Common myeloid progenitor, CD34-positive (primary cell): ENCODE measurements at regions not wholly inside any gene's neighbourhood (a gene's known extent, or its start where the extent isn't known, plus 50 kb on each side); places are given as distances from the start of the nearest gene placed in this dataset.

Source experiments
- CTCF ChIA-PET: fragments of 350-600 bp; sonication (Branson Sonifier 250); formaldehyde crosslinking; loops from one replicate; lab custom pipeline; 2021; ENCODE audit warnings: antibody characterized with exemption; lab: Charles Lee
- POLR2A ChIA-PET: fragments of 350-600 bp; sonication (Branson Sonifier 250); formaldehyde crosslinking; loops from one replicate; lab custom pipeline; 2021; ENCODE audit warnings: antibody characterized with exemption; lab: Charles Lee
- DNase-seq, 3 donors: peaks; one replicate each; pipeline versions ENCODE4 v3.0.0 to v3.0.0-alpha.2; 2013
- H3K27ac ChIP-seq, 2 experiments: 1 replicate in 1 of 2; 2 replicates in 1 of 2; pipeline ENCODE4 v1.7.0; 2013; ENCODE audit warnings: inconsistent platforms in 2 of 2, low read length in 2 of 2, mild to moderate bottlenecking in 2 of 2, low read depth in 1 of 2, moderate library complexity in 1 of 2; ENCODE audit not compliant: severe bottlenecking in 2 of 2, insufficient read depth in 1 of 2, poor library complexity in 1 of 2
- H3K27me3 ChIP-seq, 5 experiments: replicated peaks in 2 of 5; 1 replicate in 3 of 5; 2 replicates in 2 of 5; pipeline versions ENCODE4 v1.6.1 to v1.7.0; 2013; ENCODE audit warnings: low read length in 4 of 5, mild to moderate bottlenecking in 2 of 5, moderate library complexity in 2 of 5, inconsistent platforms in 1 of 5; ENCODE audit not compliant: insufficient read depth in 5 of 5, control insufficient read depth in 4 of 5
- H3K36me3 ChIP-seq, 4 experiments: 1 replicate in 2 of 4; 2 replicates in 2 of 4; pipeline versions ENCODE4 v1.6.1 to v1.7.0; 2013; ENCODE audit warnings: low read length in 3 of 4, control low read depth in 1 of 4, mild to moderate bottlenecking in 1 of 4; ENCODE audit not compliant: control insufficient read depth in 4 of 4, insufficient read depth in 4 of 4
- H3K4me1 ChIP-seq, 4 experiments: 1 replicate in 3 of 4; 2 replicates in 1 of 4; pipeline versions ENCODE4 v1.6.1 to v1.7.1; 2013; ENCODE audit warnings: low read length in 3 of 4, mild to moderate bottlenecking in 3 of 4, control low read depth in 1 of 4, inconsistent platforms in 1 of 4, moderate library complexity in 1 of 4; ENCODE audit not compliant: control insufficient read depth in 4 of 4, insufficient read depth in 4 of 4; ENCODE audit errors: control extremely low read depth in 1 of 4
- H3K4me3 ChIP-seq, 7 experiments: 1 replicate in 4 of 7; 2 replicates in 3 of 7; pipeline versions ENCODE4 v1.5.1 to v1.7.0; 2013; ENCODE audit warnings: mild to moderate bottlenecking in 7 of 7, low read length in 6 of 7, moderate library complexity in 6 of 7, inconsistent platforms in 2 of 7, low read depth in 2 of 7, control low read depth in 1 of 7; ENCODE audit not compliant: insufficient read depth in 4 of 7, control insufficient read depth in 1 of 7; ENCODE audit errors: extremely low read depth in 1 of 7
- H3K9me3 ChIP-seq, 5 experiments: 1 replicate in 4 of 5; 2 replicates in 1 of 5; pipeline versions ENCODE4 v1.6.1 to v1.7.1; 2013; ENCODE audit warnings: low read length in 4 of 5, mild to moderate bottlenecking in 2 of 5, inconsistent platforms in 1 of 5, low read depth in 1 of 5, moderate library complexity in 1 of 5; ENCODE audit not compliant: control insufficient read depth in 4 of 5, insufficient read depth in 2 of 5; ENCODE audit errors: control extremely low read depth in 1 of 5
- WGBS: methylation state at CpG from one replicate; pipeline ENCODE4 v1.1.5; 2013; ENCODE audit not compliant: insufficient coverage; 5-methylcytosine and 5-hydroxymethylcytosine counted together

DNA sequence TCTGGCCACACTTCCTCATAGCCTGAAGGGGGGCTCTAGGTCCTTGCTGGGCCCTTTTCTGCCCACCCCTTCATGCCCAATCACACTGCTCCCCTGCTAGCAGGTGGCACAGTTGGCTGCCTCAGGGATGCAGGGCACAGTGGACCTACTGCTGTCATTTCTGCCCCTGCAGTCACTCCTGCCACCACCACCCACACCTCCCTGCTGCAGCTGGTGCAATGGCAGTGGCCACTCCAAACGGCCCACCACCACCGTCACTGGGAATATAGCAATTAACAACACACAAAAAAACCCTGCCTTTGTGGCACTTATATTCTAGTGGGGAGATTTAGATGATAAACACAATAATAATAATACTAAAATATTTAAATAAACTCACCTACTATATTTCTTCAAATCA is 162.4 kb upstream of the DUSP10 start:
- ChIA-PET POLR2A (no interaction called here), CTCF (interaction anchor here (1.3 kb wide), 1 partner anchor 15 kb away, joined by 3 read pairs; no protein-coding TSS in a partner anchor)
- no peaks in the 10 kb centered on the region for H3K27me3 ChIP-seq
- no peak for DNase-seq
- H3K4me1 ChIP-seq: no peaks in the 10 kb centered on the region
- H3K27ac ChIP-seq: no peak overlapping the region
- H3K36me3 ChIP-seq: no peaks in the 10 kb centered on the region
- H3K4me3 ChIP-seq: no peak overlapping the region
- H3K9me3 ChIP-seq: peaks cover 0 to 4% (median 0%) of the 10 kb centered on the region in 5 experiments
- no CpG with 5 or more reads among the region's 2 CpGs for WGBS

GRCh38 chr1:221903594-221903993 is 161.7 kb upstream of the DUSP10 start:
- Histone ChIP-seq H3K4me3 (no peak overlapping the region), H3K9me3 (peaks cover 0 to 4% (median 0%) of the 10 kb centered on the region in 5 experiments), H3K36me3 (no peaks in the 10 kb centered on the region), H3K27me3 (no peaks in the 10 kb centered on the region), H3K4me1 (no peaks in the 10 kb centered on the region), H3K27ac (no peak overlapping the region)
- CTCF ChIA-PET: interaction anchor here (0.8 to 1.3 kb wide), 3 partner anchors 16 to 58 kb away, joined by 3 to 4 read pairs (median 3); no protein-coding TSS in a partner anchor
- 88% methylated on average over 4 of the region's 6 CpGs for WGBS
- POLR2A ChIA-PET: no interaction called here
- no peak for DNase-seq

- POLR2A ChIA-PET: no interaction called here
Observed at GRCh38 chr1:221902961-221903360, 161.1 kb upstream of the DUSP10 start.

GRCh38 chr1:221900678-221901077 is 158.8 kb upstream of the DUSP10 start:
- 100% methylated on average over 3 of the region's 3 CpGs for WGBS
- ChIA-PET CTCF (no interaction called here), POLR2A (interaction anchor here (0.7 kb wide), 2 partner anchors 215 to 592 kb away, joined by 4 to 8 read pairs; no protein-coding TSS in a partner anchor)
- H3K27ac ChIP-seq: no peak overlapping the region
- no peaks in the 10 kb centered on the region for H3K36me3 ChIP-seq
- no peaks in the 10 kb centered on the region for H3K27me3 ChIP-seq
- H3K4me1 ChIP-seq: peaks cover 0 to 6% (median 0%) of the 10 kb centered on the region in 4 experiments
- H3K4me3 ChIP-seq: no peak overlapping the region
- peaks cover 0 to 4% (median 0%) of the 10 kb centered on the region in 5 experiments for H3K9me3 ChIP-seq
- no peak for DNase-seq

More at GRCh38 chr1:221902961-221903360, 161.1 kb upstream of the DUSP10 start:
- Histone ChIP-seq H3K4me3 (no peak overlapping the region), H3K4me1 (no peaks in the 10 kb centered on the region), H3K27me3 (no peaks in the 10 kb centered on the region), H3K27ac (no peak overlapping the region), H3K9me3 (peaks cover 0 to 4% (median 0%) of the 10 kb centered on the region in 5 experiments), H3K36me3 (no peaks in the 10 kb centered on the region)
- no peak for DNase-seq
- 96% methylated on average over 6 of the region's 7 CpGs for WGBS
- CTCF ChIA-PET: interaction anchor here (0.8 to 1.3 kb wide), 3 partner anchors 16 to 58 kb away, joined by 3 to 4 read pairs (median 3); no protein-coding TSS in a partner anchor

DNA sequence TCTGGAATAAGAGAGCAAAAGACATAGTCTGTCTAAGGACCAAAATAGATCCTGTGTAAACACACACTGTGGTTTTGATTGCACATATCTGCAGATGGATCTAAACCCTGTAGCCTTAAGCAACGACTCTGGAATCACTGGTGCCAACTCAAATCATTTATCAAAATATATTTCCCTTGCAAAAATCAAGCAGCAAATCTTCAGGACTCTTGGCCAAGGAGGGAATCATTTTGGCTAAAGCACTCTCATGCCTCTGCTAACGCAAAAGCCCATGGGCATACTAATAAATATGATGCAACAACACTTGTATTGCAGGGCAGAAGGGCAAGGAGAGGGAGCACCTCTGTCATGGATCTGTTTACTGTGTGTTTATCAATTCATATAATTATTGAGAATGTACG is 155.4 kb upstream of the DUSP10 start:
- no peaks in the 10 kb centered on the region for H3K27me3 ChIP-seq
- DNase-seq: peak in 1 of 3 donors; percentile 15
- POLR2A ChIA-PET: no interaction called here
- 17% methylated on average over 1 of the region's 3 CpGs for WGBS
- H3K4me1 ChIP-seq: peaks cover 0 to 6% (median 0%) of the 10 kb centered on the region in 4 experiments
- CTCF ChIA-PET: no interaction called here
- no peak overlapping the region for H3K4me3 ChIP-seq
- H3K27ac ChIP-seq: no peak overlapping the region
- no peaks in the 10 kb centered on the region for H3K36me3 ChIP-seq
- peaks cover 0 to 11% (median 0%) of the 10 kb centered on the region in 5 experiments for H3K9me3 ChIP-seq

DNA sequence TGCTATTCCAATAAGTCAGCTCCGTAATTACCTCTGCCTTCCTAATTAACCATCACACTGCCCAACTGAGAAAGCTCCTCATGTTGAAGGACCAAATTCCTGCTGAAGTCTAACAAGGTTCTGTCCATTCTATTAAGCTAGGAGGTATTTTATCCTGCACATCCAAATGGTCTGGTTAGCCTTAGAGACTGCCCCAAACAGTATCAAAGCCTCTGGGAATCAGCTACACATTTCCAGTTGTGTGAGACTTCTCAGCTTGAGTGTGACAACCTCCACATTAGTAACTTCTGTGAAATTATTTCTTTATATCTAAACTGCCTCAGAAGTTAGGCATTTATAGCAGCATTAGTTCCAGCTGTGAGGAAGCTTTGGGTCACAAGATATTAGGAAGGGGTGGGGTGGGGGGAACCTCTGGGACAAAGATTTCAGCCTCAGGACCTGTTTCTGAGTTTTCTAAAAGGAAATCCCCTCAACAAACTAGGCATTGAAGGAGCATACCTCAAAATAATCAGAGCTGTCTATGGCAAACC is 150.5 kb upstream of the DUSP10 start:
- no peaks in the 10 kb centered on the region for H3K36me3 ChIP-seq
- CTCF ChIA-PET: interaction anchor here (0.7 to 2.3 kb wide), 11 partner anchors 15 to 349 kb away, joined by 3 to 10 read pairs (median 5); partner anchors contain the start of gene DUSP10
- H3K27ac ChIP-seq: no peak overlapping the region
- no peaks in the 10 kb centered on the region for H3K27me3 ChIP-seq
- H3K9me3 ChIP-seq: peaks cover 0 to 11% (median 0%) of the 10 kb centered on the region in 5 experiments
- WGBS: 100% methylated on average over 1 of the region's 1 CpG
- no peak for DNase-seq
- peaks cover 0 to 4% (median 0%) of the 10 kb centered on the region in 4 experiments for H3K4me1 ChIP-seq
- POLR2A ChIA-PET: interaction anchor here (0.5 to 1.0 kb wide), 2 partner anchors 150 to 256 kb away, joined by 3 to 4 read pairs; partner anchors contain the start of gene DUSP10
- no peak overlapping the region for H3K4me3 ChIP-seq

- WGBS: 100% methylated on average over 1 of the region's 1 CpG
- Histone ChIP-seq H3K27me3 (no peaks in the 10 kb centered on the region), H3K36me3 (no peaks in the 10 kb centered on the region), H3K27ac (no peak overlapping the region), H3K4me3 (no peak overlapping the region), H3K4me1 (no peaks in the 10 kb centered on the region), H3K9me3 (peaks cover 0 to 11% (median 0%) of the 10 kb centered on the region in 5 experiments)
- ChIA-PET POLR2A (interaction anchor here (1.0 kb wide), 1 partner anchor 150 kb away, joined by 4 read pairs; the partner anchor contains the start of gene DUSP10), CTCF (interaction anchor here (0.7 to 2.3 kb wide), 8 partner anchors 13 to 348 kb away, joined by 3 to 10 read pairs (median 5); partner anchors contain the start of gene DUSP10)
- DNase-seq: no peak
Observed at GRCh38 chr1:221891708-221892107, 149.8 kb upstream of the DUSP10 start.
